Stimulated activated CD8-positive, alpha-beta memory T cell treated with anti-CD3 and anti-CD28 coated beads, Interleukin-4, amount 100 ng/mL, for 24 hours (primary cell): ENCODE measurements at regions not wholly inside any gene's neighbourhood (a gene's known extent, or its start where the extent isn't known, plus 50 kb on each side); places are given as distances from the start of the nearest gene placed in this dataset.

Source experiments
- DNase-seq: peaks from one replicate; pipeline ENCODE4 v3.0.0-alpha.2; 2020; ENCODE audit warnings: low read depth

- DNase-seq: no peak
Measured at GRCh38 chr5:167143716-167144115, 1147.7 kb upstream of the WWC1 start.

- no peak for DNase-seq
Measured at GRCh38 chr5:167145841-167146240, 1145.6 kb upstream of the WWC1 start.

GRCh38 chr5:167147879-167148278 lies 1143.6 kb upstream of the WWC1 start:
- no peak for DNase-seq

GRCh38 chr5:167150661-167151060 lies 1140.8 kb upstream of the WWC1 start:
- DNase-seq: no peak

GRCh38 chr5:167152561-167152960 lies 1138.9 kb upstream of the WWC1 start:
- no peak for DNase-seq

- no peak for DNase-seq
Measured at GRCh38 chr5:167155387-167156005, 1135.9 kb upstream of the WWC1 start.

- DNase-seq: no peak
Measured at GRCh38 chr5:167156446-167156845, 1135.0 kb upstream of the WWC1 start.

- no peak for DNase-seq
Measured at GRCh38 chr5:167158588-167158987, 1132.9 kb upstream of the WWC1 start.

- no peak for DNase-seq
Measured at GRCh38 chr5:167160388-167160787, 1131.1 kb upstream of the WWC1 start.

GRCh38 chr5:167166696-167167095 lies 1124.7 kb upstream of the WWC1 start:
- DNase-seq: no peak

GRCh38 chr5:167167191-167167795 lies 1124.2 kb upstream of the WWC1 start:
- no peak for DNase-seq

GRCh38 chr5:167168971-167169370 lies 1122.5 kb upstream of the WWC1 start:
- no peak for DNase-seq

- DNase-seq: no peak
Measured at GRCh38 chr5:167171056-167171455, 1120.4 kb upstream of the WWC1 start.

- DNase-seq: no peak
Measured at GRCh38 chr5:167177736-167178135, 1113.7 kb upstream of the WWC1 start.

GRCh38 chr5:167180906-167181305 lies 1110.5 kb upstream of the WWC1 start:
- DNase-seq: no peak

GRCh38 chr5:167205881-167206280 lies 1085.6 kb upstream of the WWC1 start:
- DNase-seq: no peak

GRCh38 chr5:167207081-167207480 lies 1084.4 kb upstream of the WWC1 start:
- no peak for DNase-seq

GRCh38 chr5:167208911-167209310 lies 1082.5 kb upstream of the WWC1 start:
- DNase-seq: no peak

GRCh38 chr5:167217097-167217743 lies 1074.2 kb upstream of the WWC1 start:
- DNase-seq: no peak

GRCh38 chr5:167219298-167219697 lies 1072.1 kb upstream of the WWC1 start:
- DNase-seq: no peak

- DNase-seq: no peak
Measured at GRCh38 chr5:167226386-167226785, 1065.1 kb upstream of the WWC1 start.

- no peak for DNase-seq
Measured at GRCh38 chr5:167228134-167228533, 1063.3 kb upstream of the WWC1 start.

- DNase-seq: no peak
Measured at GRCh38 chr5:167229751-167230150, 1061.7 kb upstream of the WWC1 start.

- no peak for DNase-seq
Measured at GRCh38 chr5:167230414-167230813, 1061.0 kb upstream of the WWC1 start.
